GM06990 (cell line): ENCODE measurements at regions not wholly inside any gene's neighbourhood (a gene's known extent, or its start where the extent isn't known, plus 50 kb on each side); places are given as distances from the start of the nearest gene placed in this dataset.

Experiments
- DNase-seq: peaks from one replicate; pipeline ENCODE4 v3.0.0-alpha.2; 2011; ENCODE audit not compliant: insufficient read length; ENCODE audit errors: extremely low read depth
- H3K27me3 ChIP-seq: replicated peaks from 2 replicates; pipeline ENCODE4 v1.6.0; 2011; ENCODE audit warnings: low read length; ENCODE audit not compliant: control insufficient read depth, insufficient read depth
- H3K36me3 ChIP-seq: 2 replicates; pipeline ENCODE4 v1.5.1; 2011; ENCODE audit warnings: low read length; ENCODE audit not compliant: control insufficient read depth, insufficient read depth
- H3K4me3 ChIP-seq: replicated peaks from 2 replicates; pipeline ENCODE4 v1.5.1; 2011; ENCODE audit warnings: low read depth, mild to moderate bottlenecking, control low read depth, low read length
- TF ChIP-seq, protein P1 (sequence below): IDR thresholded peaks from 2 replicates; pipeline ENCODE4 v1.5.1; 2011; ENCODE audit warnings: low read length, control low read depth, mild to moderate bottlenecking, inconsistent platforms; ENCODE audit not compliant: insufficient read depth, poor library complexity, severe bottlenecking

DNA sequence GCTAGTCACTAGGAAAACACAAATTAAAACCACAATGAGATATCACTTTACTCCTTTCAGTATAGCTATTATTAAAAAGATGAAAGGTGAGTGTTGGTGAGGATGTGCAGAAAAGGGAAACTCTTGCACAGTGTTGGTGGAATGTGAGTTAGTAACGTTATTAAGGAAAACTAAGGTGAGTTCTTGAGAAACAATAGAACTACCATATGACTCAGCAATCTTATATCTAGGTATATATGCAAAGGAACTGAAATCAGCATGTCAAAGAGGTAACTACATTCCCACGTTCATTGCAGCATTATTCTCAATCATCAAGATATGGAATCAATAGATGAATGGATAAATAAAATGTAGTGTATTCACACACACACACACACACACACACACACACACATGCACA, 117.3 kb upstream of the HNMT start:
- TF ChIP-seq, protein P1, sequence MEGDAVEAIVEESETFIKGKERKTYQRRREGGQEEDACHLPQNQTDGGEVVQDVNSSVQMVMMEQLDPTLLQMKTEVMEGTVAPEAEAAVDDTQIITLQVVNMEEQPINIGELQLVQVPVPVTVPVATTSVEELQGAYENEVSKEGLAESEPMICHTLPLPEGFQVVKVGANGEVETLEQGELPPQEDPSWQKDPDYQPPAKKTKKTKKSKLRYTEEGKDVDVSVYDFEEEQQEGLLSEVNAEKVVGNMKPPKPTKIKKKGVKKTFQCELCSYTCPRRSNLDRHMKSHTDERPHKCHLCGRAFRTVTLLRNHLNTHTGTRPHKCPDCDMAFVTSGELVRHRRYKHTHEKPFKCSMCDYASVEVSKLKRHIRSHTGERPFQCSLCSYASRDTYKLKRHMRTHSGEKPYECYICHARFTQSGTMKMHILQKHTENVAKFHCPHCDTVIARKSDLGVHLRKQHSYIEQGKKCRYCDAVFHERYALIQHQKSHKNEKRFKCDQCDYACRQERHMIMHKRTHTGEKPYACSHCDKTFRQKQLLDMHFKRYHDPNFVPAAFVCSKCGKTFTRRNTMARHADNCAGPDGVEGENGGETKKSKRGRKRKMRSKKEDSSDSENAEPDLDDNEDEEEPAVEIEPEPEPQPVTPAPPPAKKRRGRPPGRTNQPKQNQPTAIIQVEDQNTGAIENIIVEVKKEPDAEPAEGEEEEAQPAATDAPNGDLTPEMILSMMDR, result no peak
- no peak overlapping the region for H3K4me3 ChIP-seq
- H3K36me3 ChIP-seq, result no peaks in the 10 kb centered on the region
- no peaks in the 10 kb centered on the region for H3K27me3 ChIP-seq
- no peak for DNase-seq

DNA sequence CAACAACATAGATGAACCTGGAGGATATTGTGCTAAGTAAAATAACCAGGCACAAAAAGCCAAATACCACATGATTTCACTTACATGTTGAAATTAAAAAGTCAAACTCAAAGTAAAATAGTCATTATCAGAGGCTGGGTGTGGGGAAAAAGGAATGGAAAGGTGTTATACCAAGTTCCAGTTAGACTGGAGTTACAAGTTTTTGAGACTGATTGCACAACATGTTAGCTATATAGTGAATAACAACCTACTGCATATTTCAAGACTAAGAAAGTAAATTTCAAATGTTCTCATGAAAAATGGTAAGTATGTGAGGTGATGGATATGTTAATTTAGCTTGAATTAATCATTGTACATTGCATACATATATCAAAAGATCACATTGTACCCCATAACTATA, 116.8 kb upstream of the HNMT start:
- H3K27me3 ChIP-seq, result no peaks in the 10 kb centered on the region
- DNase-seq, result no peak
- H3K4me3 ChIP-seq, result no peak overlapping the region
- TF ChIP-seq, protein P1, result no peak
- no peaks in the 10 kb centered on the region for H3K36me3 ChIP-seq

DNA sequence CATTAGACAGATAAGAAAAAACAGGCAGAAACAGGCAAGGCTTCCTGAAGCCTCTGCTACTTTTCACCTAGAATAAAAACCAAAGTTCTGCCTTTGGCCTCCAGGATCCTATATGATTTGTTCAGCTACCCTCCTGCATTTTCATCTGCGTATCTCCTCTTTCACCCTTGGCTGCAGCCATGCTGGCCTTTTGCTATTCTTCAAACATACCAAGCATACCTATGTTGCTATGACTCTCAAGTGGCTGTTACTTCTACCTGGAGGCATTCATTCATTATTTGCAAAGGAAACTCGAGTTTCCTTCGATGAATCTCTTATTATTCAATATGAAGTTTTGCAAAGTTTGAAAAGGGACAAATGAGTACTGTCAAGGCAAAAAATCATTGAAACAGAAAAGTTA, 106.4 kb upstream of the HNMT start:
- DNase-seq, result no peak
- Histone ChIP-seq H3K36me3 (no peaks in the 10 kb centered on the region), H3K27me3 (no peaks in the 10 kb centered on the region), H3K4me3 (no peak overlapping the region)
- TF ChIP-seq, protein P1, result no peak

DNA sequence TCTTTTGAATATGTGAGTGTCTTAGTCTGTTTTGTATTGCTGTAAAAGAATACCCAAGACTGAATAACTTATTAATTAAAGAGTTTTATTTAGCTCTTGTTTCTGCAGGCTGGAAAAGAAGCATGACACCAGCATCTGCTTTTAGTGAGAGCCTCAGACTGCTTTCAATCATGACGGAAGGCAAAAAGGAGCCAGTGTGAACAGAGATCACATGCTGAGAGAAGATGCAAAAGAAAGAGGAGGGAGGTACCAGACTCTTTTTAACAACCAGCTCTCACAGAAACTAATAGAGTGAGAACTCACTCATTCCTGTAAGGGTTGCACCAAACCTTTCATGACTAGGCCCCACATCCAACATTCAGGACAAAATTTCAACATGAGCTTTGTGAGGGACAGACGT, 101.6 kb upstream of the HNMT start:
- DNase-seq, result no peak
- TF ChIP-seq, protein P1, result no peak
- Histone ChIP-seq H3K36me3 (no peaks in the 10 kb centered on the region), H3K4me3 (no peak overlapping the region), H3K27me3 (no peaks in the 10 kb centered on the region)

DNA sequence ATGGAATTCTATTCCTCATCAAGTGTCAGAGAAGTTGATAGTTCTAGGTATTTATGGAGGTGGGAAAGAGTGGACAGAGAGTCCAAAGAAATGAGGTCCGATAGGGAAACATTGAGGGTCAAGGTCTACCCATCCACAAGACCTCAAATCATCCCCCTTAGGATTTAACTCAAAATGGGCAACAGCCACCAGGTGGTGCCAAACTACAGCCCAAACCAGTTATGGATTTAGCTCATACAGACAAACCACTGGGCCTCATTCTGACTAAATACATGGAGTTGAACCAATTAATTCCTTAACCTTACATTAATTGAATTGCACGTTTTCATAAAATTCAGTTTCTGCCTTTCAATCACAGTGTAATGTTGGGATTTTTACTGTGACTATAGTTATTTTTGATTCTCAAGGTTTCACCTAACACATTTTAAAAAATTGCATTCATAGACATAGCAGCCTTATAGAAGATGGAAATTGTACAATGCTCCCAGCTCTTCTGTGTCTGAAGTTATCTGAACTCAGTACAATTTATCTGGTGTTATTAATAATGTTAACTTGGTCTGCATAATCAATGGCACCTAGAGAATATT, 98.2 kb upstream of the HNMT start:
- DNase-seq, result peak; percentile 1
- TF ChIP-seq, protein P1, result peak; percentile 75
- Histone ChIP-seq H3K4me3 (no peak overlapping the region), H3K36me3 (no peaks in the 10 kb centered on the region), H3K27me3 (no peaks in the 10 kb centered on the region)

DNA sequence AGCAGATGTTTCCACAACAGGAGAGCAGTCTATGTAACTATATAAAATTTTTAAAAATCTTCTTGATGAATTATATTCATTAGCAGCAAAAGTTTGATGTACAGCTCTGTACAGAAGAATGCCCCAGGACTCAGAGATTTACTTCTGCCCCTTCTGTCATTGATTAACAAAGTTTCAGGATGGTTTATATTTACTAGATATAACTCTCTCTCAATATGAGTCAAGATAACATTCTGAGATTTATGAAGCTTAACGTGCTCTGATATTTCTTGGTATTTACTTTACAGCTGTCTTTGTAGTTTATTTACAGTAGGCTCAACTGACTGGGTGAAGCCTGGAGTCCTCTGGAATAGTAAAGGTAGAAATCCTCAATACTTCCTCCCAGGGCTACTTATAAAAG, 93.6 kb upstream of the HNMT start:
- no peaks in the 10 kb centered on the region for H3K36me3 ChIP-seq
- TF ChIP-seq, protein P1, result no peak
- no peaks in the 10 kb centered on the region for H3K27me3 ChIP-seq
- no peak for DNase-seq
- no peak overlapping the region for H3K4me3 ChIP-seq
